NCI-H345 treated with DMSO at 0.1 percent for 48 hours (cell line): ENCODE measurements at regions not wholly inside any gene's neighbourhood (a gene's known extent, or its start where the extent isn't known, plus 50 kb on each side); places are given as distances from the start of the nearest gene placed in this dataset.

Experiments
- DNase-seq: peaks from one replicate; lab custom pipeline; 2025; ENCODE audit not compliant: unreplicated experiment; lab: John Stamatoyannopoulos, UW

DNA sequence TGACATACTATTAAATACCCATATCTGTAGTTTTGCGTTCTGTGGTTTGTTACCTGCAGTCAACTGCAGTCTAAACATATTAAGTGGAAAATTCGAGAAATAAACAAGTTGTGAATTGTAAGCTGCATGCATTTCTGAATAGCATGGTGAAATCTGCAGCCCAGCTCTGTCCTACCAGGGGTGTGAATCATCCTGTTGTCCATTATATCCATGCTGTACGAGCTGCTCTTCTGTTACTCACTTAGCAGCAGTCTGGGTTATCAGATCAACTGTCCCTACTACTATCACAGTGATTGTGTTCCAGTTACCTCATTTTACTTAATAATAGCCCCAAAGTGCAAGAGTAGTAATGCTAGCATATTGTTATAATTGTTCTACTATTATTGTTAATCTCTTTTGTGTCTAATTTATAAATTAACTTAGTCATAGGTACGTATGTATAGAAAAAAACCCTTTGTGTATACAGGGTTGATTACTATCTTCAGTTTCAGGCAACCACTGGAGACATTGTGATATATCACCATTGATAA, 173.7 kb upstream of the FAT4 start:
- DNase-seq, result no peak

DNA sequence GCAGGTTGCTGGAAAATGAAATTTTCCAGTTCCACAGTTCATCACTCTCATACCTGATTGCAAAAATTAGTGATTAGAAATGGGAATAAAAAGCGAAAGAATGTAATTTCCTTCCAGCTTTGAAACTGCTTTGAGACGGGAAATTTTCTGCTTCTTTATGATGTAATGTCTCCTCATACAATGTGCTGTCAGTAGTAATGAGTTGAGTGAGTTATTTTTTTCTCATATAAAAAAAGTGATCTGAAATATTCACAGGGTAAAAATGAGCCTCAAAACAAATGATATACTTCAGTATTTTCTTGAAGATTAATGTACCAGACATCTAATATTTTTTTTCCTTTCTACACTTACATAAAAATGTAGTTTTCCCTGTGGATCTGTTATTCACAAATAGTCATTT, 179.1 kb upstream of the FAT4 start:
- DNase-seq, result no peak

DNA sequence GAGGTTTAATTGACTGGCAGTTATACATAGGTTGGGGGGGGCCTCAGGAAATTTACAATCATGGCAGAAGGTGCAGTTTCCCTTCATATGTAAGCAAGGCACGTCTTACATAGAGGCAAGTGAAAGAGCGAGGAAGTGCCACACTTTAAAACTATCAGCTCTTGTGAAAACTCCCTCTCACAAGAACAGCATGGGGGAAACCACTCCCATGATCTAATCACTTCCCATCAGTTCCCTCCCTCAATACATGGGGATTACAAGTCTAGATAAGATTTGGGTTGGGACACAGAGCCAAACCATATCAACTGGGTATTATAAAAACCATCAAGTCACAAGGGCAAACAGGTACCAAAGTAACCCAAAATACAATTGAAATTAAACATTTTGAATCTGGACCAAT, 182.0 kb upstream of the FAT4 start:
- no peak for DNase-seq

DNA sequence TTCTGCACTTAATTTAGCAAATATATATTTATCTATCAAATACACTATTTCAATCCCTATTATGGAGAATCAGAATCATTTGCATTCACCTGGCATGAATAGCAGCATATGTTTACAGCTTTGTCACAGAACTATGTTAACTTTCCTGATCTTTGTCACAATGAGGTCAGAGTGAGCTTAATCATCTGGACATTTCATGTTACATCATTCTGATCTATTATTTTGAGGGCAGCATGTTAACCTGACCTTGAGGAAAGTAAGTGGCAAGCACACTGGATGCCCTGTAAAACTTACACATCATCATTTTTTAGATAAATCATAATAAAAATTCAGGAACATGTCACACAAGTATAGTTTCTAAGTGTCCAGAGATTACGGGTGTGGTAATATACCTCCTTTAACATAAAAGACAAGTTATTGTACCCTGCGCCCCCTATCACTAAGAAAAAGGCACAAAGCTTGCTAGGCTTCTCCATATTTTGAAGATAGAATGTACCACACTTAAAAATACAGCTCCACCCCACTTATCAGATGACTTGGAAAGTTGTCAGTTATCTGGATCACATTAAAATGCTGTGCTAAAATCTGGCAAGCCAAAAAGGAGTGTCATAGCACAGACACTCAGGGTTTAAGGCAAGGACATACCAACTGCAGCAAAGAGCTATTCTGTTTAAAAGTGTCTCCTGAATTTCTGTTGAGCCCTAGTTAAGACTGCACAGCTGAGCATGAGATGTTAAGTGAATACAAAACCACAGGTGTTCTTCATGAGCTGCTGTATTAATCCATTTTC, 182.7 kb upstream of the FAT4 start:
- DNase-seq, result no peak

DNA sequence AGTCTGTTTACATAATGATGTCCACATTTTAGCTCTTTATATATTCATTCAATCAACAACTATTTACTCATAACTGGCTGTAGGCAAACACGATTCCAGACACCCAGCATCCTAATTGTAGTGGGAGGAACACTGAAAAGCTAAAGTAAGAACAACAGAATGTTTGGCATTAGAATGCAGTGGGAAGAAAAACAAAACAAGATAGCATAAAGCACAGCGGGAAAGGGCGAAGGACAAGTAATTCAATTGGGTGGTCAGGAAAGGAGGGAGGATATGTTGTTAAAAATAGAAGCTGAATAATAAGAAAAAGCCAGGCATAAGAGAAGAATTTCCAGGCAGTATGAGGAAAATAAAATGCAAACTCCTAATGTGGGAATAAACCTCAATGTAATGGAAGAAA, 189.5 kb upstream of the FAT4 start:
- no peak for DNase-seq

DNA sequence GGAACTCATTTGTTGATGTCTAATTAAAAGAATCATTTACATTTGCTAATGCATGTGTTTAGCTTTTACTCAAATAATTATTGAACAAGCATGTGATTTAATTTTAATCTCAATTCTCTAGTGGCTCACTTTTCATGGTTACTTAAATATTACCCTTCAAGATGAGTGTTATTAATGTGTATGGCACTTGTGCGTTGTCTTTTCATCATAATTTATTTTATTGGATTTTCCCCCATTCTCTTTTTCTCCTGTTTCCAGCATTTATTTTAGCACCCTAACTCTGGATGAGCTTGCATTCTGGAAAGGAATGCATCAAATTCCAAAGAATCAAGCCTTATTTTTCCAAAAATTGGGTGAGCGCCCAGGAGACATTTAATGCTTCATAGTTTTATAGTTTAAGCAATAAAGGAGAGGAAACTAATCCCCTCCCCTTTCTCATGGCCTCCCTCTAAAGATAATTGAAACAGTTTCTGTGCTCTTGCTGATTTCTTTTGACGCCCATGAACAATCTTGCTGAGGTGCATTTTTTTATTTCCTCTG, 191.1 kb upstream of the FAT4 start:
- DNase-seq, result no peak

DNA sequence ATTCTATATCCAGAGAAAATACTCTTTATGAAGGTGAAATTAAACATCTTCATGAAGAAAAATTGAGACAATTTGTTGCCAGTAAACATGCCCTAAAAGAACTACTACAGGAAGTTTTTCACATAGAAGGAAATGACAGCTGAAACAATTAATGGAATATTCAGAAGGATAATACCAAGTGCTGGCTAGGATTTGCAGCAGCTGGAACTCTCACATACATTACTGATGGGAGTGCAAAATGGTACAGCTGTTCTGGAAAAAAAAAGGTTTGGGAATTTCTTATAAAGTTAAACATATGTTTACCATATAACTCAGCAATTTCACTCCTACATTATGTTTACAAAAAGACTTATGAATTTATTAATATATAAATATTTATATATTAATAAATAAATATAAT, 193.2 kb upstream of the FAT4 start:
- DNase-seq, result no peak

DNA sequence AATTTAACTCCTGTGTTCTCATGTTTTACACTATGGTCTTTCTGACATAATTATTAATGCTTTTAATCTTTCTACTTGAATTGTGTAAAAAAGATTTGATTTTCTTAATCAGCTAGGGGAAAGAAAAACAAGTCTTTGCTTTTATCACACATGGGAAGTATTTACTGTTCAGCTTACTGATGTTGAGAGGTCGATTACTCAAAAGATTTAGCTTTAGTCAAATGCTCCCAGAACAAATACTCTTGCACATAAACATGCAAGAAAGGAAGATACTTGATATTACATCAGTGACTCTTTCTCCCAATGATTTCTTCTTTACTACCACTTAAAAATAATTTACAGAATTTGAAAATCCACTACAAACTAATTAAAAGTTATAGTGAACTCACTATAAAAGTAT, 198.3 kb upstream of the FAT4 start:
- DNase-seq, result no peak

DNA sequence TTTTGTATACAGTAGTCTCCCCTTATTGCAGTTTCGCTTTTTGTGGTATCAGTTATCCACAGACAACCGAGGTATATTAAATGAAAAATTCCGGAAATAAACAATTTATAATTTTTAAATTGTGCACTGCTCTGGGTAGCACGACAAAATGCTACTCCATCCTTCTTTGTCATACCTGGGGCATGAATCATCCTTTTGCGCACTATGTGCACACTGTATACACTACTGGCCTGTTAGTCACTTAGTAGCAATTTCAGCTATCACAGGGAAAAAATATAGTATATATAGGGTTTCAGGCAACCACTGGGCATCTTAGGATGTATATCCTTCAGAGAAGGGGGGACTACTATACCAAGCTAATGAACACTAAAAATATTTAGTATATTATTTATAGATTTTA, 198.8 kb upstream of the FAT4 start:
- no peak for DNase-seq

DNA sequence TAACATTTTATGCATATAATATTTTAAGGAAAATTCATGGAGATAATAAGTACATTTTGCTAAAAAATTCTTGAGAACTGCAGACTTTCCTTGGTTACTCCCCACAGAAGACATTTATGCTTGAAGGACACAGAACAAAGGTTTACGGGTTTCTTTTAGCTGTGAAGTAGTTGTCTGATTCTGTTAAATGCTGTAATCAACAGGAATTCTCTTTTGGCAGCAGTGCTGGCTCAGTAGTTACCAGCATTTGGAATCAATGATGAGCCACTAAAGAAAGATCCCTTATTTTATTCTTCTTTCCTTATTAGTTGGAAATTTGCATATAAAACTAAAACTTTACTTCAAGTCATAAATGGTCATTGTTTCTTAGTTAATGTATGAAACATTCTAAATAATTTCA, 199.3 kb upstream of the FAT4 start:
- DNase-seq, result no peak

DNA sequence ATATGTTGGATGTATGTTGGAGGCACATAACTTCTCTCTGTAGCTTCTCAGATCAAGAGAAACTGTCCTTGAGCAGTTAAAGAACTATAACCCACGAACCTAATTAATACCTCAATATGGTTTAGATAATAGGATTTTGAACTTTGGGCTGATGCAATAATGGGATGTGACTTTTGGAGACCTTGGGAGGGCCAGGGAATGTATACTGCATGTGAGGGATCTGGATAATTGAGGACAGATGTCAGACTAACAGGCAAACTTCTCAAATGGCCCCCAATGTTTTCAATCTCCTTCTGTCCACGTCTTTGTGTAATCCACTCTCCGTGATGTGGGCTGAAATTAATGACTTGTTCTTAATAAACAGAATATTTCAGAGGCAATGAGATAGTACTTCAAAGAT, 202.2 kb upstream of the FAT4 start:
- no peak for DNase-seq

DNA sequence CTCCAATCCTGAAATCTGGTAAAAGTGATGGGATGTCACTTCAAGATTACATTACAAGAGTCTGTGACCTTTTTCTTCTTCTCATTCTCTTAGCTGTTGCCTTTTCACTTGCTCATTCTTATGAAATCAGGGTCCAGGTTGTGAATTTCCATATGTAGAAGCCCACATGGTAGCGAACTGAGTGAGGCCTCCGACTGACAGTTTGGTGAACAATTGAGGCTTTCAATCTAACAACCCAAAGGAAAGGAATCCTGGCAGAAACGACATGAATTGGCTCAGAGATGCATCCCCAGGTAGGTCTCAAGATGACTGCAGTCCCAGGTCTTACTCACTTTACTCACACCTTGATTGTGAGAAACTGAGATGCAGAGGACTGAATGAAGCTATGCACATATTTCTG, 203.4 kb upstream of the FAT4 start:
- no peak for DNase-seq

DNA sequence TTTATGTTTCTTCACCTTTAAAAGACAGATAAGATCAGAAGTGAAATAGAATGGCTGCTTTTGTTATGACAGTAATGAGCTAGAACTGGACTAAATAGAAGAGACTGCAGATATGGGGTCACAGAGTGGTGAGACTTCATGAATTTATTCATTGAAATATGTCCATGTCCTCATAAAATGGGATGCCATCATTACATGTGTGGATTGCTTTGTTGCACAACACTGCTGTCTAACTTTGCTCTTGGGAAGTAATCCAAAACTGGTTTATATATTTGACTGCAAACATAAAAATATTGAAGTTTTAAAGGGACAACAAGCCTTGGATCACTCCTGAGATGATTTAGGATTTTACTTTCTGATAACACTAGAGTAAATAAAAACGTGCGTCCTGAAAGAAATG, 209.2 kb upstream of the FAT4 start:
- no peak for DNase-seq

DNA sequence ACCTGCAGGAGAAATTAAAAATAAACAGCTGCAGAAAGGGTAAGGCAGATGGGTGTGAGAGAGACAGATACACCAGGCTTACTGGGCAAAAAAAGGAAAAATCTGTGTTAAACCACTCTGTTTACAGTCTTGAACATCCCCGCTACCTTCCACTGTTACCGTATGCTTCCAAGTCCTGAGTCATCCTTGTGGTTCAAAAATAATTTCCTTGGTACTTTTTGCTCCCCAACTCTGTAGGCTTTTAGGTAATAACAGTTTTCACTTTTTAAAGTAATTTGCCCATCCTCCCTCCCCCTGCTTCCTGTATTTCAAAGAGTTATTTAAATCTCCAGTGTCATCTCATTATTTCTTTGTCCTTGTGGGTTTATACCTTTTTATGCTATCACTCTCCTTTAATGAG, 210.1 kb upstream of the FAT4 start:
- no peak for DNase-seq

DNA sequence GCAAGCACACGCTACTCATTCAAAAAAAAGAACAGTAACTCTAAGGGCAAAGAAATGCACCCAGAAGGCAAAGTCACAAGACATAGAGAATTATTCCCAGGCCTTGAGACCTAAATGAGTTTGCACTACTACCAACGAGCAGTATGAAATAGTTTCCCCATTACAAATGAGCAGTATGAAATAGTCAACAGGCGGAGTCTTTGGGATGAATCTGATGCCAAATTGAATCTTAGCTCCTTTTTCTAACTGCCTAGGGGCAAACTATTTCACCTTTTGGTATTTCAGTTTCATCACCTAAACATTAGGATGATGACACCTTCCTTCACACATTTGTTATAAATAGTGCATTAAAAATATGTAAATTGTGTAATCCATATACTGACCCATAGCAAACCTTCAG, 213.0 kb upstream of the FAT4 start:
- DNase-seq, result no peak

DNA sequence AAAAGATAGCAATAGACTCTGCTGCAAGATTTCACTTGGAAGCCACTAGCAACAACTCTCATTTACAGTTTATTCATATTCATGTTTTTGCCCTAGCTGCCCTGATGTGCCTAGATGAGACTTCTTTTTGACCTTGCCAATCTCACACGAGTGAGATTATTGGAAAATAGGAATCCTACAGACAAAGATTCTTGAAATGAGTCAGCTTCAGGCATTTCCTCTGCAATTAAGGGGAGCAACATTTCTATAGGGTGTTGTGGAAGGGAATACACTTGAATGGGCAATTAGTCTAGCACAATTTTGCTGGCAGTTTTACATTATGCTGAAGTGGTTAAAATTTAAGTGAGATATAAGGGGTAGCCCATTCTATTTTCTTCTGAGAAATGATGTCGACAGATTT, 217.0 kb upstream of the FAT4 start:
- DNase-seq, result no peak

DNA sequence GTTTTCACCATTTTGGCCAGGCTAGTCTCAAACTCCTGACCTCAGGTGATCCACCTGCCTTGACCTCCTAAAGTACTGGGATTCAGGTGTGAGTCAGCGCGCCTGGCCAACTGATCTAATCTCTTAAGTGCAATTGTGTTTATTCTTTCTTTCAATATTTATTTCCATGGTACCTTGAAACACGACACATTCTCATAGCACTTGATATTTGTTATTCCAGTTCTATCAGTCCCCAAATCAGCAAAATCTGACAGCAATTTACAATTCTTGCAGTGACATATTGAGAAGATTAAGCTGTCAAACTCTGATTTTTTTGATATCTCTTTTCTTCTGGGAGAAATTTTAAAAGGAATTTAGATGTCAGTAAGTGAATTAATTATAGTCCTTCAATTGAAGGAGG, 218.1 kb upstream of the FAT4 start:
- DNase-seq, result no peak

DNA sequence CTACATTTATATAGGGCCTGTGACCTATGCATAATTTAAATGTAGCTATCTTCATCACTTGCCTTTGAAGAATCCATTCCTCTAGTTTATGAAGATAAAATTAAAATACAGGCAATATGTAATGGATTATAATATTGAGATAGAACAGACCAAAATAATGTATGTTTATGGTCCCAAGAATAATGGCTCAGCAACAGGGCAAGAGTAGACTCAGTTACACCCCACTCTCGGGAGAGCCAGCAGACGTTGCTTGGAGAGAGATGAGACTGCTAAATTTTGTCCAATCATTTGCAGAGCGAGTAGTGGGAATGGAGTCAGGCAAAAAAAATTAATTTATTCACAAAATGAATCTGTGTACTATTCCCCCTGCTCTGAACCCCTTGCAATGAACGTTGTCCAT, 223.2 kb upstream of the FAT4 start:
- DNase-seq, result no peak

DNA sequence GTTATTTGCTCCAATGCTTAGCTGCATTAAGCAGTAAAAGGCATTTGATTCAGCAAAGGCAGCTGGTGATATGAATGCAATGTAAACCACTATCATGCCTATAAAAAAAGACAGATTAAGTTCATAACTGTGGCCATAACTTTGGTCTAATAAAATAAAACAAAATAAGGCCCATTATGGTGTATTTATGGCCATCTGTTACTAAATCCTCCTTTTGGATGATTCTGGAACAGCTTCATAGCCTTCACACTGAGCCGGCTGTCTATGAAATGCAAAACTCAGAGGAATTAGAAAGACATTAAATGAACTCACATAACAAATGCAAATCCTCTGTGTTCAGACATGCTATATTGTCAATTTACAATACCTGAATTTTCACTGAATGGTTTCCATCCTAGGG, 223.7 kb upstream of the FAT4 start:
- no peak for DNase-seq

DNA sequence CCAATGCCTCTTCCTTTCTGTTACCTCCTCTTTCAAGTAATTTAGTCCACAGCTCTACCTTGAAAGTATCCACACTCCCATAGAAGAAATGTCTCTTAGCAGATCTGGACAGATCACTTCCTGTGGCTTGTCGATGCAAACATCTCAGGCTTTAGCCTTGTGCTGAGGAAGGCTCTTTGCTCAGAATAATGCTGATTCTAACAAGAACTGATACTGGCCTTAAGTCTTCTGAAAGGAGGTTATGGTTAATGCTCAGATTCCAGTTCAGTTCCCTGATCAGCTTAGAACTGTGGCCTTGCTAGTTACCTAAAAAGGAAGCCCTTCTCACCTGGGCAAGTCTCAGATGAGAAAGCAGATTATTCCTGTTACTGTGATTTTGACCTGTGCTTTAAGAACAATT, 230.1 kb upstream of the FAT4 start:
- DNase-seq, result no peak

DNA sequence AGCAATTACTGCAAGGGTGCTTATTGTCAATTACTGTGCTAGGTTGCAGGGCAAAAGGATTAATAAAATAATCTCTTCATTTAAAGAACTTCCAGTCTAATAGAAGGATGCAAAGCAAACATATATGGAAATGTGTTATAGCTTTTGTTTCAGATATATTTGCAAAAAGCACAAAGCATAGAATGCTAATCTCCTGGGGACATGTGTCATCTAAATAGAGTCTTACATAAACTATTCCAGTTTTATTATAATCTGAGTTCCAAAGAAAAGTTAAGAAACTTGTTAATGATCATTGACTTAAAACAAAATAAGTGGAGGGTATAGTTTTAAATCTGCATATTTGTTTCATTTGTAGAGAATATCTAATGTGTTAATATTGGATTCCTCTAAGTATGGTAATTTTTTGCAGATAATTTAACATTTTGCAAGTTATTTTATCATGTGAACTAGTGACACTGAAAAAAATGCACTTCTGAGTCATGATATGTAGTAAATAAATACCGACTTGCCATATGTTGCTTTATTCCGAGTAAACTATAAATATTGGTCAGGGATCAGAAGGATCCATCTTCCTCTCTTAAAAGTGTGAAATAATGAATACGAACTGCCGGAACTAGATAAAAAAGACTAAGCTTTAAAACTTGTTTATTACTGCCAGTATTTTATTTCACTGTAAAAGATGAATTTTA, 231.9 kb upstream of the FAT4 start:
- DNase-seq, result no peak

DNA sequence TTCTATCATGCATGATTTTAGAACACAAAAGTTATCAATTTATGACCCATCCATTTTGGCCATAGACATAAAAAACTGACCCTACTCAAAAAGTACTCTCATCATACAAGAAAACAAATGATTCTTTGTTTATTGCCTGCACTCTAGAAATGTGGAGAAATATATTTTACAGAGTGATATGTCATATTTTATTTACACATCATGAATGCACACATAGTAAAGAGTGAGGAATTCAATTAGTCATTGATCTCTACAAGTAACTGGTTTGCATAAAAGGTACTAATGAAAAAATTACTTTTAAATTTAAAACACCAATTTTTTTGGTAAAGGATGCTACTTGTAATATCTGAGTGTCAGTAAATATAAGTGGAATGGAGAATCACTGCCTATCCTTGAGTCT, 242.5 kb upstream of the FAT4 start:
- DNase-seq, result no peak
